ENCODE measurements at regions not wholly inside any gene's neighbourhood (a gene's known extent, or its start where the extent isn't known, plus 50 kb on each side); places are given as distances from the start of the nearest gene placed in this dataset.

DNA sequence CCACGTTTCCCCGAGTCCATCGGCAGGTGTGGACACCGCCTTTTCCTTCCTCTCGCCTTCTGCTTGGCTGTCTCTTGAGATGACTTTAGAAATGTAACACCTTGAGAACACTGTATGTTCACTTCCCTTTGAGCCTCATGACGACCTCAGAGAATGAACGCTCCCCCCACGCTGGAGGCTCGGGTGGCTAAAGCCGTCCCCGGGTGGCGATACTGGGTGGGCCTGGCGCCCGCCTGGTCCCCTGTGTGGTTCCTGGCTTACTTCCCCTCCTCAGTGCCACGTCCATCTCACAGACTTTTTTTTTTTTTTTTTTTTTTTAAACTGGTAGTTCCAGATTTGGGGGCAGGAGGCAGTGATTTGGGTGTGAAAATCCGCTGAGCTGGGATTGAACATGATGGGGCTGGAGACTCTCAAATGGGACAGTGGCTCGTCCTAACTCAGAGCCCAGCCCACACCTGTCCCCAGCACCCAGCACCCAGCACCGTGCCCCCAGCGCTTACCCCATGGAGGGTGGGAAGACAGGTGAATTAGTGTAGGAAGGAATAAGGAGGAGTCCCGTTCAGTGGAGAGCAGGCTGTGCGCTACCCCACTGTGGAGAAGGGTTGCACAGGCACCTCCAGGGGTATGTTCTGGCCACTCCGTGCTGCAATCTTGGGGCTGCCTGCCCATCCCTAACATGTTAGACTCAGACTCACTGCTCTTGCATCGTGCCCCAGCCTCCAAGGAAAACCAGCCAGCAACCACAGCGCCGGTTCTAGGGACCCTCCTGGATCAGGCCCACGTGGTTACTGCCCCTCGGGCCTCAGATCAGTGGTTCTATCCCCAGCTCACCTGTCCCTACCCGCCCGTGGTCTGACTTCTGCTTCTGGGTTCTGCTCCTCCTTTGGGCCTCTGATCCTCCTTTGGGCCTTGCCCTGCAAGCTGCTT lies 174.0 kb downstream of the ASB1 start:
- H3K4me3 ChIP-seq (ENCODE audit: low read depth, low read length), result no peak overlapping the region
- TF ChIP-seq, protein P1, sequence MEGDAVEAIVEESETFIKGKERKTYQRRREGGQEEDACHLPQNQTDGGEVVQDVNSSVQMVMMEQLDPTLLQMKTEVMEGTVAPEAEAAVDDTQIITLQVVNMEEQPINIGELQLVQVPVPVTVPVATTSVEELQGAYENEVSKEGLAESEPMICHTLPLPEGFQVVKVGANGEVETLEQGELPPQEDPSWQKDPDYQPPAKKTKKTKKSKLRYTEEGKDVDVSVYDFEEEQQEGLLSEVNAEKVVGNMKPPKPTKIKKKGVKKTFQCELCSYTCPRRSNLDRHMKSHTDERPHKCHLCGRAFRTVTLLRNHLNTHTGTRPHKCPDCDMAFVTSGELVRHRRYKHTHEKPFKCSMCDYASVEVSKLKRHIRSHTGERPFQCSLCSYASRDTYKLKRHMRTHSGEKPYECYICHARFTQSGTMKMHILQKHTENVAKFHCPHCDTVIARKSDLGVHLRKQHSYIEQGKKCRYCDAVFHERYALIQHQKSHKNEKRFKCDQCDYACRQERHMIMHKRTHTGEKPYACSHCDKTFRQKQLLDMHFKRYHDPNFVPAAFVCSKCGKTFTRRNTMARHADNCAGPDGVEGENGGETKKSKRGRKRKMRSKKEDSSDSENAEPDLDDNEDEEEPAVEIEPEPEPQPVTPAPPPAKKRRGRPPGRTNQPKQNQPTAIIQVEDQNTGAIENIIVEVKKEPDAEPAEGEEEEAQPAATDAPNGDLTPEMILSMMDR (conservative IDR thresholded peaks at IDR 0.05; ENCODE audit: low read depth, low read length), result no peak
- DNase-seq (ENCODE audit: low read depth), result no peak

DNA sequence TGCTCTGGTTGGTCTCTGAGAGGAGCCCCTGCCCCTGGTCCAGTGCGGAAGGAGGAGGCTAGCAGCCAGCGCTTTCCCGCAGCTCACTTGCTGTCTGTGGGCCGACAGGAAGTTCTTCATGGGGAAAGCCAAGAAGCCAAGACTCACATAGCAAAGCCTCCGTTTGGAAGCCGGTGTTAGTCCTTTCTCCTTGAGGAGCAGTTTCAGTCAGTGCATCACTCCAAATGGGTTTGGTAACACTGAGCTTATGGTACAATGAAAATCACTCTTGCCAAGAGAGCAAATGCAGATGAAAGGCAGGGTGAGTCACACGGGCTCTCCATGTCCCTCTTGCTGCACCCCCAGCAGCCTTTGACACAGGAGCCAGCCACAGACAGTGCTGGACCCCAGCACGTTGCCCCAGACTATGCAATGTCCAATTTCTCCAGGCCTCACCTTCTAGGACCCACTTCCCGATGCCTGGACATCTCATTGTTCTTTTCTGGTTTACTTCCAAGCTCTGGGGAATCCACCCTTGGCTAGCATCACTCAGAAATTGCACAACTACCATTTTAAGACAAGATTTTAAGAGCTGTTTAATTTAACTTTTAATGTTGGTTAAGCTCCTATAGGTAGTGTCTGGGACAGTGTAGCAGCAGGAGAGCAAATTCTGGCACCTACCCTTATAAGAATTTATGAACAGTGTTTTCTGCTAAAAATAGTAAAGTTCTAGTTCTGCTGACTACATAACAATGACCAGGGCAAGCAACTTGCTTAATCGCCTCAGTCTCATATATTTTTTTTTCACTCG lies 174.9 kb downstream of the ASB1 start:
- TF ChIP-seq, protein P1 (conservative IDR thresholded peaks at IDR 0.05; ENCODE audit: low read depth, low read length), result no peak
- H3K4me3 ChIP-seq (ENCODE audit: low read depth, low read length), result no peak overlapping the region
- peak; percentile 59 for DNase-seq (ENCODE audit: low read depth)

DNA sequence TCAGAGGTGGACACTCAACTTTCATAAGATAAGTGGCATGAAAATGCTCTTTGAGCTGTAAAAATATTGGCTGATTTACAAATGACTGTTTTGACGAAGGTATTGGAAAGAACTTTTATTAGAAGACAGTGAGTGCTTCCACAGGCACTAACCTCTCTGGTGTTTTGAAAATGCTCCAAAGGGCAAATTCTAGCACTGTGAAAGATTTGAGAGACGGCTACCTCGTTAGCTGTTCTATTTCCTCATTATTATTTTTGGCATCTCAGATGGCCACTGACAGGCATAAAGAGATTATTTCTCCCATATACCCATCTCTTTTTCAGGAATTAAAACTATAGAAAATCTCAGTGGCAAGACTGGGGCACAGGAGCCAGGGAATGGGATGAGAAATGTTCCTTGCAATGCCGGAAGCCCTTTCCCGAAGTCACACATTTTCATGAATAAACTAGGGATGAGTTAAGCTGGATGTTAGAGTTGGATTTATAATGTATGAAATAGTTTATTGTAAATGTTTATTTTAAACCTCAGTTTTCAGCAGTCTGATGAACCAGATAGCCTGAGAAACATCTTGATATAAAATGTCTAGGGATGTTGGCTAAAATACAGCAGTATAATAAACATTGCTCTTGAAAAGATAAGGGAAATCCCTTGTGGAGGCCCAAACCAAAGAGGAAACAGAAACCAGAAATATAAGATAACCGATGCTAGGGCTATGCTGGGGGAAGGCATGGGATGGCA lies 175.7 kb downstream of the ASB1 start:
- TF ChIP-seq, protein P1 (conservative IDR thresholded peaks at IDR 0.05; ENCODE audit: low read depth, low read length), result no peak
- DNase-seq (ENCODE audit: low read depth), result no peak
- no peak overlapping the region for H3K4me3 ChIP-seq (ENCODE audit: low read depth, low read length)

DNA sequence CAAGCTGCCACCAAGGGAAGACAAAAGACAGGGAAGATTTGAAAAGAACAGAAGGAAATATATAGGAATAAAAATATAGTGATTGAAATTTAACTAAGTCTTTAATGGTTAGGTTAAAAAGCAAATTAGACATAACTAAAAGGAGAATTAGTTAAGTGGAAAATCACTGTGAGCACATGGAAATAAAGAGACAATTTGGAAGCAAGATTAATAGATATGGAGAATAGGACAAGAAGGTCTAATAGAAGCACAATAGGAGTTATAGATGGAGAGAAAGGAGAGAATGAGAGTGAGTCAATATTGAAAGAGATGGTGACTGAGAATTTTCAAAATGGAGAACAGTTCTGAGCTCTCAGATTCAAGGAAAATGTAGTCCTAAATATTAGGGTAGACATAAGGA lies 176.9 kb downstream of the ASB1 start:
- TF ChIP-seq, protein P1 (conservative IDR thresholded peaks at IDR 0.05; ENCODE audit: low read depth, low read length), result no peak
- no peak overlapping the region for H3K4me3 ChIP-seq (ENCODE audit: low read depth, low read length)
- DNase-seq (ENCODE audit: low read depth), result no peak

DNA sequence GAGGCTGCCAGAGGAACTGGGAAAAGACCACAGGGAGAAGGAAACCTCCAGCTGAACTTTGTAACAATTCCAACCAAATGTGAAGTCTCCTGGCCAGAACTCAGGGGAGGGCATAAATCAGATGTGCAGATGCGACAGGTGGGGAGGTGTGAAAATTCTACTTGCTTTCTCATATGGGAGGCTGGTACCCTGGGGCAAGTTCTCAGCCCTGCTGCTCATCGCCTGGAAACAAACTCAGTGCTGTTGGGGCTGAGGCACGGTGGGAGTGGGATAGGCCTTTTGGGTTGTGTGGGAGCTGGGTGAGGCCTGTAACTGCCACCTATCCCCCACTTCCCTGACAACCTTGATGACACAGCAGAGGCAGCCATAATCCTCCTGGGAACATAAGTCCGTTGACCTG lies 179.6 kb downstream of the ASB1 start:
- H3K4me3 ChIP-seq (ENCODE audit: low read depth, low read length), result no peak overlapping the region
- TF ChIP-seq, protein P1 (conservative IDR thresholded peaks at IDR 0.05; ENCODE audit: low read depth, low read length), result no peak
- DNase-seq (ENCODE audit: low read depth), result no peak

DNA sequence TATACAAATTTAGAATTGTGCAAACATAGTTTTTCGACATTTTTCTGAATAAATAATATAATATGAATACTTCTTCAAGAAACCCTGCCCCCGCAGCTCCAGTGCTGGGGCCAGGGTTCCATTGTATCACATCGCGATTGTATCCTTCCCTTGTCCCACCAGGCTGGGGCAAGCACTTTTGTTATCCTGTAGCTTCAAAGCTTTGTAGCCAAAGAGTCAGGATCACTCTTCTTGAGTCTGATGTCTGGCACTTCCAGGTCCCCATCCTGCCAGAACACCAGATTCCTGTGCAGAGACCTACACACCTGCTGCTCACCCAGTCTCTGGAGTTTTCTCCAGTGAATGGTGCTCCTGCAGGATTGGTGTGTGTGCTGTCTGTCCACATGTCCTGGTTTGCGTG lies 186.9 kb downstream of the ASB1 start:
- TF ChIP-seq, protein P1 (conservative IDR thresholded peaks at IDR 0.05; ENCODE audit: low read depth, low read length), result no peak
- H3K4me3 ChIP-seq (ENCODE audit: low read depth, low read length), result no peak overlapping the region
- DNase-seq (ENCODE audit: low read depth), result no peak
